K562 (cell line): ENCODE measurements at regions not wholly inside any gene's neighbourhood (a gene's known extent, or its start where the extent isn't known, plus 50 kb on each side); places are given as distances from the start of the nearest gene placed in this dataset.

Experiments
- ARID2 ChIP-seq: fragments of 450-650 bp; IDR thresholded peaks from 2 replicates; pipeline ENCODE4 v1.6.1; 2017; ENCODE audit warnings: antibody characterized with exemption, mild to moderate bottlenecking
- BACH1 ChIP-seq: fragments of 200-800 bp; sonication (Bioruptor generic); IDR thresholded peaks from 2 replicates; pipeline ENCODE4 v1.6.1; 2016; ENCODE audit warnings: missing genetic modification characterization, missing compliant biosample characterization
- HLTF ChIP-seq: fragments of 450-650 bp; IDR thresholded peaks from 2 replicates; pipeline ENCODE4 v1.6.1; 2016
- NFE2L1 ChIP-seq: fragments of 450-650 bp; IDR thresholded peaks from 2 replicates; pipeline ENCODE4 v1.6.1; 2016; ENCODE audit warnings: missing genetic modification characterization, low read depth, mild to moderate bottlenecking, missing compliant biosample characterization, moderate library complexity, borderline replicate concordance
- ZNF124 ChIP-seq: sonication (generic); formaldehyde crosslinking; IDR thresholded peaks from 2 replicates; pipeline ENCODE4 v1.8.1; 2022; ENCODE audit warnings: missing genetic modification reagents
- TF ChIP-seq, protein P1 (sequence below), 3 experiments: IDR thresholded peaks in 2 of 3; conservative IDR thresholded peaks in 1 of 3; 2 replicates each; pipeline ENCODE4 v1.5.1; 2011 to 2012; ENCODE audit warnings: low read length in 3 of 3, mild to moderate bottlenecking in 3 of 3, control low read depth in 2 of 3, improper control_type of control experiment in 1 of 3, inconsistent platforms in 1 of 3, low read depth in 1 of 3, mixed read lengths in 1 of 3, moderate library complexity in 1 of 3; ENCODE audit not compliant: insufficient read depth in 2 of 3

DNA sequence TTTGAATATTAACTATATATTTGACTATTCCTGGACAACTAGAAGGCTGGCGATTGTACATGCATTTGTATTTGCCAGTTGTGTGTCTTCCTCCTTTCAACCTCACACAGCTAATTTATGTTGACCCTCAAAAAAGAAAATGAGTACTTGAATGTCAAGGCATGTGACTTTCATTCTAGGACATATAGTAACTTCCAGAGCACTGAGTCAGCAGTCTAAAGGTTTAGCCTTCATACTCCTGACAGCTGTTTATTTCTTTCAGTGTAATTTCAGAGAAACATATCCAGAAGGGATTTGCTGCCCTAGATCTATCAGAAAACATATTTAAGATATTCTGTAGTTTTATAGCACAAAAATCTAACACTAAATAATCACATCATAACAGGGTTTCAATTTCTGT is 74.6 kb upstream of the GOLGA8J start:
- TF ChIP-seq BACH1 (no peak), HLTF (no peak), ARID2 (no peak), NFE2L1 (tag) (no peak), ZNF124 (CRISPR knock-in tag) (no peak)
- TF ChIP-seq, protein P1, sequence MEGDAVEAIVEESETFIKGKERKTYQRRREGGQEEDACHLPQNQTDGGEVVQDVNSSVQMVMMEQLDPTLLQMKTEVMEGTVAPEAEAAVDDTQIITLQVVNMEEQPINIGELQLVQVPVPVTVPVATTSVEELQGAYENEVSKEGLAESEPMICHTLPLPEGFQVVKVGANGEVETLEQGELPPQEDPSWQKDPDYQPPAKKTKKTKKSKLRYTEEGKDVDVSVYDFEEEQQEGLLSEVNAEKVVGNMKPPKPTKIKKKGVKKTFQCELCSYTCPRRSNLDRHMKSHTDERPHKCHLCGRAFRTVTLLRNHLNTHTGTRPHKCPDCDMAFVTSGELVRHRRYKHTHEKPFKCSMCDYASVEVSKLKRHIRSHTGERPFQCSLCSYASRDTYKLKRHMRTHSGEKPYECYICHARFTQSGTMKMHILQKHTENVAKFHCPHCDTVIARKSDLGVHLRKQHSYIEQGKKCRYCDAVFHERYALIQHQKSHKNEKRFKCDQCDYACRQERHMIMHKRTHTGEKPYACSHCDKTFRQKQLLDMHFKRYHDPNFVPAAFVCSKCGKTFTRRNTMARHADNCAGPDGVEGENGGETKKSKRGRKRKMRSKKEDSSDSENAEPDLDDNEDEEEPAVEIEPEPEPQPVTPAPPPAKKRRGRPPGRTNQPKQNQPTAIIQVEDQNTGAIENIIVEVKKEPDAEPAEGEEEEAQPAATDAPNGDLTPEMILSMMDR (IDR thresholded peaks at IDR 0.05 in 2 of 3, conservative IDR thresholded peaks at IDR 0.05 in 1 of 3; ENCODE audit: insufficient read depth in 2 of 3, low read depth in 1 of 3, low read length in 3 of 3) = no peak
